CD4-positive, alpha-beta T cell treated with Interleukin-1 beta for 1 hour (primary cell): ENCODE measurements at regions not wholly inside any gene's neighbourhood (a gene's known extent, or its start where the extent isn't known, plus 50 kb on each side); places are given as distances from the start of the nearest gene placed in this dataset.

Source experiments
- DNase-seq, 2 donors: peaks; one replicate each; pipeline ENCODE4 v3.0.0-alpha.2; 2020 to 2022

DNA sequence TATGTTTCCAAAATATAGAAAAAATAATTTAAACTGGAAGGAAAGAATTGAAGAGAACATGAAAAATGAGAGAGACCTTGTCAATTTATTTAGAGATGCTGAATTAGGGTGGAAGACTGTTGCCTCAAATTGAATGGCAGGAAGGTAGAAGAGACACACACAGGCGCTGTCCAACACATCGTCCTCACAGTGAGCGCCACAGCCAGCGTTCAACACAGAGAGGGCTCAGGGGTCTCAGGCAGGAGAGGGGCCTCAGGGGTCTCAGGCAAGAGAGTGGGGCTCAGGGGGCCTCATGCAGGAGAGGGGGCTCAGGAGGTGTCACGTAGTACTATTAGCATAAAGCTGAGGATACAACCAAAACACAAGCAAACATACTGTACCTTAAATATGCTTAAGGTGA, 65.7 kb downstream of the TMEM18 start:
- no peak for DNase-seq

DNA sequence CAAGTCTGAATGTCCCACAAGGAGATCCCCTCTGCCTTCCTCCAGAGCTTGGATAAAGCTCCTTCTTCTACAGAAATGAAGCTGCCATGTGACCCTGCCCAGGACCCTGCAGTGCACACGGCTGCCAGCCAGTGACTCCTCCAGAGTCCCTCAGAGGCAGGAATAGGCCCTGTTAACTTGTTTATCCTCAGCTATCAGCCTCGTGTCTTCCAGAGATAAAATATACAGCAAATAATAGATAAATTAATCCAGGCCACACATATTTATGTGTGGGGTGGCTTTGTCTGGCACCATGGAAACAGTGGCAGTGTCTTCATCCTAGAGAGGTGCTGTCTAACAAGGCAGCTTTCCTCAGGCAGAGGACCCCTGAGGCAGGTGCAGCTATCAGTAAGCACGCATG, 66.7 kb downstream of the TMEM18 start:
- DNase-seq, result no peak

DNA sequence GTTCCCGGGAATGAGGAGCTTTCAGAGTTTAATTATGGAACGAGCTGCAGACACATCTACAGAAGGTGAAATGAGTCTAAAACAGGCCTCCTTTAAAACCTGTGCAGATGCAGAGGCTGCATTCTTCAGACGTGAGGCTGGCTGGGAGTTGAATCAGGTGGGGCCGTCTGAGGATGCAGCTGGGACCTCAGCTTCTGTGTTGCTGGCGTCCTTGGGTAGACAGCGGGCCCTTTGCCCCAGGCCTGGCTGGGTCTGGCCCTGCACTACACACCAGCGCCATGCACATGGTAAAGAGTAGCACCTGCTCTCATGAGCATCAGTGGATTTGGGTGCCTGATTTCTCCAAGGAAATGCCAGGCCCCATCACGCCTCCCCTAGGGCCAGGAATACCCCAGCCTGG, 67.3 kb downstream of the TMEM18 start:
- no peak for DNase-seq

DNA sequence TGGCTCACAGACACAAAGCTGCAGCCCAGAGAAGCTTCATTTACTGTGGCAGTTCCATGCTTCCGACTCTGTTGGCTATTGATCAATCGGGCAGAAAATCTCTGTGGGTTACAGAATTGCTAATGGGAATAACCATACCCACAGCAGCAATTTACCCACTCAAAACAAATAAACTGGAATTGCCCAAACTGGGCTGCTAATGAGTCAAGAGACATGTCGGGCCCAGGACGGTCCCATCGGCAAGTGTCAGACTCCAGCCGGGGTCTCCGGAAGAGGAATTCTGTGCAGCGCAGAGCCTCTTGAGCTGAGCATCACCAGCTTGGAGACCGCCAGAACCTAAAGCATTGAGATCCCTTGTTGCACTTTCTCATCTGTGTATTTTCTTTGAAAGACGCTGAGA, 67.8 kb downstream of the TMEM18 start:
- no peak for DNase-seq

DNA sequence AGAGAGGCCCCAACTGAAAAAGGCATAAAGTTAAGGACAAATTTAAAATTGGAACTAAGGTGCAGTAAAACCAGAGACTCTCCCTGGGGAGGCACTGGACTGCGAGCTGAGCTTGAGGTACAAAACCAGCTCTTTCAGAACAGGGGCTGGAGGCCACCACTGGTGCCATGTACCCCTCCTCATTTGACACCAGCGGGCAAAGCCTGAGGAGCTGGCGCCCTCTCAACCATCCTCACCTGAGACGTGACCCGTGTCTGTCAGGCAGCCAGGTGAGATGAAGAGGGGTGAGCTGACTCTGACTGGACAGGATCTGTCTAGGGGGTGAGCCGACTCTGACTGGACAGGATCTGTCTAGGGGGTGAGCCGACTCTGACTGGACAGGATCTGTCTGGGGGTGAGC, 68.5 kb downstream of the TMEM18 start:
- DNase-seq, result no peak

DNA sequence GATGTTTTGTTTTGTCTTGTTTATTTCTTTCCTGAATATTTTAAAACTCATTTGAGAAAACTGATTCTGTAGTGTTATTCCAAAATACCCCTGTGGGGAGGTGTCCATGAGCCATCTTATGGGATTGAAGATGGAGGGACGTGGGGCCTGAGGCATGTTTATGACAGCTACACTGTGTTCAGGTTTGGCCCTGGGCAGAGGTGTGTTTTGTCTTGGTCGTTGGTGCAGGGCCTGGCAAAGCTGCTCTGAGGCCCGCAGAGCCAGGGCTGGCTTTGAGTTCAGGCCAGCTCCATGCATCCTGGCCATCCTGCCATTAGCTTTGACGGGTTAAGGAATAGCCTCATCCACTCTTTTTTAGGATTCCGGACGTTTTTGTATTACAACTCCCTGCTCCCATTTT, 68.9 kb downstream of the TMEM18 start:
- DNase-seq, result no peak

DNA sequence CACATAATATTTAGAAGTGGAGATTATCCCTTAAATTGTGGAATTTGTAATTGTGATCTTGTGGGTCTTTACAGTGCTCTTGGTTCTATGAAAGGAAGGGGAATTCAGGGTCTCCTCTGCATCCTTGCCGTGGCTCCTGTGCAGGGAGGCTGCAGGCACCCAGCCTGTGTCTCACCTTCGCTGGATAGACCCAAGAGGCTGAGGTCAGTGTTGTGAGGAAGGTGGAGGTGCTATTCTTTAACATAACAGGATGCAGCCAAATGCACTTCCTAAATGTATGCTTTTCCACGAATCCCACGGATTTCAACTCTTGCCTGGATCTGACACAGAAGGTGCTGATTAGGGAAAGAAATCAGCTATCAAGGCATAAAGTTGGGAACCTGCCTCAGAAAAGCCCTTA, 69.5 kb downstream of the TMEM18 start:
- no peak for DNase-seq

DNA sequence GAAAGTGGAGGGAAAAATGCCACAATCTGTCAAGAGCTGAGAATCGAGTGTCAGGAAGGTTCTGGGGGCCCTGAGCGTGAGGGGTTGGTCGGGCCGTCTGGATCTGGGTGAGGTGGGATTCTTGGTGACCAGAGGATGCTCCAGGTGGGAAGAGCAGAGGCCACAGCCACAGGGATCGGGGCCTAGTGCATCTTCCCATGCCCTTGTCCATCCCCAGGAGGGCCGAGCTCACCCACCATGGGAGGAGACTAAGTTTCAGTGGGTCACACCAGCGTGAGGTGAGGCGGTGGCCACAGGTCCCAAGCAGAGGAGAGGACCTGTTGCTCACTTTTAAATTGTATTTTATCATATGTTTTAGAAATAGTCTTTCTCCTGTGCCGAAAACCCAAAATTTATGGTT, 70.0 kb downstream of the TMEM18 start:
- no peak for DNase-seq

DNA sequence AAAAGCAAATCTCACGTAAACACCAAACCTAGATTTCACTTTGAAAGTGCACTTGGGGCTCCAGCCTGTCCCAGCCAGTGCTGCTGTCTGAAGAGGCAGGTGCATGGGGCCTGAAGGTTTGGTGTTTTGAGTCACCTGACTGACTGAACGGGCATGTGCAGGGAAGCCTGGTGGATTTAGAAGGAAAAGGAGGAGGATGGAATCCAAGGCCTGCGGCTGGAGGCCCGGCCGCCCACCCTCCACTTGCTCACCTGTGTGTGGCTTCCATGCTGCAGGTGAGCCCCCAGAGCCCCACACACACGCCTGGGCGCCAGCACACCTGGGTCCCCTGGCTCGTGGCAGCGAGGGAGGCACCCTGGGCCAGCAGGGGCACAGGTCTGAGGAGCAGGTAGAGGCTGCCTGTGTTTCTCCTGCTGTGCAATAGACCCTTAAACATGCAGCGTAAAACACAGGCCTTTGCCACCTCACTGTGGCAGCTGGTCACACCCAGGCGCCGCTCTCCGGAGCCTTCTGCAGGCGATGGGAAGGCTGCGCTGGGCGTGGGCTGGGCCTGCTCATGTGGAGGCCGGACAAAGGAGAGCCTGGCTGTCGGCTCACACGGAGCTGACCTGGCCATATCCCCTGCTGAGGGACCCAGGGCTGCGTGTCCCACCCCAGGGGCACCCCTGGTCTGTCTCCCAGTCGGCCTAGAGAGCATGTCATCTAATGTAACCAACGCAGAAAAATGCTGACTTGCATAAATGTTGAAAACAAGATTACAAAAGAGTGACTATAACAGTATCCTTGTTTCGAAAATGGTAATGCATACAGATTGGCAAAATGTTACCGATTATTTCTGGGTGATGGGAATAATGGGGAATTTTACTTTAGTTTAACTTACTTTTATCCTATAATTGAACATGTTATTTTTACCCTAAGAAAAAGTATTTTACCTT, 71.3 kb downstream of the TMEM18 start:
- no peak for DNase-seq

DNA sequence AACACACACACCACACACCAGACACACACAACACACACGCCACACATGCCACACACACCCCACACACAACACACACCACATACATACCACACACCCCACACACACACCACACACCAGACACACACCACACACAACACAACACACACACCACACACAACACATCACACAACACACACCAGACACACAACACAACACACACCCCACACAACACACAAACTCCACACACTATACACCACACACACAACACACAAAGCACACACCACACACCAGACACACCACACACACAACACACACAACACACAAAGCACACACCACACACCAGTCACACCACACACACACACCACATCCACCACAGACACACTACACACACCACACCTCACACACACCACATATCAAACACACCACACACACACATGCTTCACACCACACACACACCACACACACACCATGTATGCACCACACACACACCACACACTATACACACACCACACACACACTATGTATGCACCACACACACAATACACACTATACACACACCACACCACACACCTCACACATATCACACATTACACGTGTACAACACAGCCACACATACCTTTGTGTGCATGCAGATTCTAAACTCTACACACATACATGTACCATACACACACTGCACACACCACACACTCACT, 72.2 kb downstream of the TMEM18 start:
- DNase-seq, result no peak

DNA sequence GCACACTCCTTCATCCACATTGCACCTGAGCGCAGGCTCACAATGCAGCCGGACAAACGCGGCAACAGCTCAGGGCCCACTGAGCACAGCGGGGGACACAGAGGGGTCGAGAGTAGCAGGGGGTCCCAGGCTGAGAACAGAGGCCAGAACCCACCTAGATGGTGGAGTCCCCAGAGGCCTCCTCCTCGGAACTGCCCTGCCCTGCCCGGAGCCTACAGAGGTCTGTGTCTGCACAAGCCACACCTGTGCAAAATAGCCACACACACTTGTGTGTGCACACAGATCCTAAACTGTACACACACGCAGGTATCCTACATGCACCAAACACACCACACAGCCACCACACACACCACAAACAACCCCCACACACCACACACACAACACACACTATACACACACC, 72.8 kb downstream of the TMEM18 start:
- DNase-seq, result no peak

DNA sequence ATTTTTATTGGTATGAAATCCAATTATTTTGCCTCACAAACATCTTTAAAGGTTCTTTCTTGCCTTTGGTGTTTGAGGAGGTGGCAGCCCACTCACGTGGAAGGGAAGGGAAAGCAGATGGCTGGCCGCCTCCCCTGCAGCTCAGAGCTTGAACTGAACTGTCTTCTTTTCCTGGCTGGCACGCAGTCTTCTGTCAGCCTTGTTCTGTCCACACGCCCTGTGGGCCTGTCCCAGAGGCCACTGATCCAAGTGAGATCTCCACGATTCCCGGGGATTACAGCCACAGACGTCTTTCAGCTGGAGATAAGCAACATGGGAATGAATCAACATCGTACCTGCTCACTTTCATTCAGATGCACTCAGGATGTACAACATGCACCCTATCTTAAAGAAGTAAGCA, 73.3 kb downstream of the TMEM18 start:
- DNase-seq, result no peak

DNA sequence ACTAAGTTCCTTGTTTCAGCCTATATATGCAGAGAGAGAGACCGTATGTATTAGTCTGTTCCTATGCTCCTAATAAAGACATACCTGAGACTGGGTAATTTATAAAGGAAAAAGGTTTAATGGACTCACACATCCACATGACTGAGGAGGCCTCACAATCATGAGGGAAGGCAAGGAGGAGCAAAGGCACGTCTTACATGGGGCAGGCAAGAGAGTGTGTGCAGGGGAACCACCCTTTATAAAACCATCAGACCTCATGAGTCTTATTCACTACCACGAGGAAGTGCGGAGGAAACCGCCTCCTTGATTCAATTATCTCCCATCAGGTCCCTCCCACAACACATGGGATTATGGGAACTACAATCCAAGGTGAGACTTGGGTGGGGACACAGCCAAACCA, 73.8 kb downstream of the TMEM18 start:
- no peak for DNase-seq

DNA sequence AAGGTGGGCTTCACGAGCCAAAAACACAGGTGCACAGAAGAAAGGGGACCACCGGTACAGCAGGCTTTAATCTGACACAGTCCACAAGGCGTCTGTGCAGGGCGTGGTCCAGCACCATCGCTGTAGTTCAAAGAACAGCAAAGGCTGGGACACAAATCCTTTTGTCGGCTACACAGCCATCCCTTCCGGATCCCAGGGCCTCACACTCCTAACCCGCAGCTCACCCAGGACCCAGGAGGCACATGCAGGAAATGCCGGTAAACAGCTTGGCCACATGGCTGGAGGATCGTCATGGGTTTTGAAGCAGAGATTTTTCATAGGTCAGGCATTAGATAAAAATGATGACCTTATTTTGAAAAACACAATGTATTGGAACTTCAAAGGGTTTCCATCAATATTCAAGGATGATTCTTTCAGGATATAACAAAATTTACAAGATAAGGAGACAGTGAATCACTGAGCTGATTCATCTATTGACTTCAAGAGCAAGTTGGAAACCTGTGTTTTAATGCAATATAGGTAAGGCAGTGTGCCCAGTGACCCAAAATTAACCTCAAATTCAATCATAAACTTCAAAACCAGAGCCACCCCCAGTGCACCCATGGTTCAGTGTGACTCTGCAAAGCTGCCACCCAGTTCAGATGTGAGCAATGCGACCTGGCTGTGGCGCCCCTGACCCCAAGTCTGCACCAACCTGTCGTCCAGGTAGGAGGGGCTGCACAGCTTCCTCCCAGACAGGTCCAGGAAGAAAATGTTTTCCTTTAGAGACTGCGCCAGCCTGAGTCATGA, 74.4 kb downstream of the TMEM18 start:
- DNase-seq, result no peak

DNA sequence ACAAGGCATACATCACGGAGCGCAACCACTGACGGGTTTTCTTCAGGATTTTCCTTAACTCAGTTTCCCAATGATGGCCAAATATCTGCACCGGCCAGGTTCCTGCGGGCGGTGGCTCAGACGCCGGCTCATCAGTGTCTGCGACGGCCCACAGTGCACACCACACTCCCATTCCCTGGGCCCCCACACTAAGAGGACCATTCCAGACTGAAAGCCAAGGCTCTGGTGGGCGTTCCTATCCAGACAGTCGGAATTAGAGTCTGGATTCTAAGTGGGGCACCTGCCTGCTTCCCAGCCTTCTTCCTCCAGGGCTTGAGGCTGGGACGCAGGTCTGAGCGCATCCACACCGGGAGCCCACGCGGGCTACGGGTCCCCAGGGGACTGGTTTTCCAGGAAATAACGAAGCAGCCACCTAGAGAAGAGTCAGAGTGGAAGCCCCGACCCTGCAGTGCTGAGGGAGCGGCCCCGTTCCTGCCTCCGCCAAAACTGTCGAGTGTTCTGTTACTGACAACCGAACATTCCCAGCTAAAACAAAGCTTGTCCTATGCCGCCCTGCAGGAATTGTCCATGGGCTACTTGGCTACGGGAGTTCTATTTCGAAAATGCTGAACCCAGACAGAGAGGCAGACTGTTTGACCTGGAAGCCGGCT, 75.3 kb downstream of the TMEM18 start:
- DNase-seq, result no peak

DNA sequence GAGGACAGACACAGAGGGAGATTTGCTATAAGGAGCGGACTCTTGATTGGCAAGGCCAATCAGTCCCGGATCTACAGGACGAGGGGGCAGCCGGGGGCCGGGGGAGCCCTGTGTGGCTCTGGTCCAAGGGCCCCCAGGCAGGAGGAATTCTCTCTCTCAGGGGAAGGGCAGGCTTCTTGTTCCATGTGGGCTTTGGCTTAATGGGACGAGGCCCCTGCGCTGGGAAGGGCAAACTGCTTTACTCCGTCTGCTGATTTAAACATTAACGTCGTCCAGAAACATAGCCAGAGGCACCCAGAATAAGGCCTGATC, 75.9 kb downstream of the TMEM18 start:
- DNase-seq, result no peak

DNA sequence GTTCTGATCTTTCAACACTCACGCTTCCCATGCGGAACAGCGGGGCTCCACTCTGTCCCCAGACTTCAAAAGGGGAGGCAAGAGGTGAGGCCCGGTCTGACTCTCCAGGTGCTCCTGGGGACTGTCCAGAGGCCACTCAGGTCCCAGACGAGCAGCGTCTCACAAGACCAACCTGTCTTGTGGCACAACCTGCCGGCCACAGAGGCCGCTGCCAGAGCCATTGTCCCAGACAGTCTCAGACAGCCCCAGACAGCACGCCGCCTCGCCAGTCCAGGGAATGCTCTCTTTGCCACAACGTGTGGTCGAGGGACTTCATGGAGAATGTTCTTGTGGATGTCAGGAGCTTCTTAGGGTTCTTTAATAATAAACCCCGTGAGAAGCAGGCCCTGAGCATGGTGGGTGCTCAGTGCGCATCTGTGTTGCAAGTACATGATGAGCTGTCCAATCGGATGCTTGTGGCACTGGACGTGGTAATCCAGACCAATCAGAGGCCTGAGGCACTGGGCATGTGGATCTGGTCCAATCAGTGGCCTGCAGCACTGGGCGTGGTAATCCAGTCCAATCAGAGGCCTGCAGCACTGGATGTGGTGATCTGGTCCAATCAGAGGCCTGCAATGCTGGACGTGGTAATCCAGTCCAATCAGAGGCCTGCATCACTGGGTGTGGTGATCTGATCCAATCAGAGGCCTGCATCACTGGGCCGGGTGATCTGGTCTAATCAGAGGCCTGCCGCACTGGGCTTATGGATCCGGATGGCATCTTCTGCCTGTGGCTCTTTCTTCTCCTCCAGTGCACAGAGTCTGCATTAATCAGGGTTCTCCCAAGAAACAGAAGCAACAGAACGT, 76.4 kb downstream of the TMEM18 start:
- DNase-seq, result no peak

DNA sequence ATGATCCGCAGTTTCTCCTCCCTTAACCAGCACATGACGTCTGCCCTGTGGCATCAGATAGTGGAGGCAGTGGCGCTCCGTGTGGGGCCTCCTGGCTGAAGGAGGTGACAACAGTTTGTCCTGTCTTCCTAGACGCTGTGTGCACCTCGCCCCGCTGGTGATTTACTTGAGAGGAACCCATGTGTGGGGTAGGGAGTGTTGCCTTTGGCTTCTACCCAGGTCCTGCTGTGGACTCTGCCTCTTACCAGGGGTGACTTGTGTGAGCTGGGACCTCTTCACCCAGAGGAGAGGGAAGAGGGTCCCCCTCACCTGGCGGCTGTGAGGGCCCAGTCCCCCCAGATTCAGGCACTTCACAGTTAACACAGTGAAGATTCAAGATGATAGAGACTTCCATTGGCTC, 77.6 kb downstream of the TMEM18 start:
- no peak for DNase-seq

DNA sequence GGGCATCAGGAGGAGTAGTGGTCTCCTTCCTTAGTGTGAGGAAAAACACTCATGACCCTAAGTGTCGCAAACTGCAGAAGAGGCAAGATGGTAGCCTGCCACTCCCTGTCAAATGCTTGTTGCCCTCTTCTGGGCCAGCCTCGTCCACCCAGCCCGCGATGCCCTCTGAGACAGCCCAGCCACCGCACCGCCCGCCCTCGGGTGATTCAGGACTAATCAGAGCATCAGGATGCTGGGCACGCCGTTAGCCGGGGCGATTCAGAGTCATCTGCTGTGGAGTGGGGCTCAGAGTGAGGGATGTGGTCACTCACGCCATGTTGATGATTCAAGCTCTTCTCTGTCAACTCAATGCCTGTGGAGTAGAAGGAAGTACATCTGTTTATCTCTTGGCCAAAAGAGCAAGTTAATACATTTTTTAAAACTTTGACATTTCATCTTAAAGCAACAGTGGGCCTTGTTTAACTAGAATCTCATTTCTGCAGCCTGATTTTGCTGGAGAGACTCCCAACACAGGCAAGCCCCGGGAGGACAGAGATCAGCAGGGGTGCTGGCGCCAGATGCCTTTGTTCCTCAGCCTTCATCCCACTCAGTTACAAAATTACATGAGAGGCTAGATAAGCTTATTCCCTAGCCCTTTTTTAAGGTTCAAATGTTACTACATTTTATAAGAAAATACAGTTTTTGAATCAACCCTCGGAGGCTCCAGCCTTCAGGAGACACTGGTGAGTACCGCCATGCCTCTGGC, 79.0 kb downstream of the TMEM18 start:
- no peak for DNase-seq

DNA sequence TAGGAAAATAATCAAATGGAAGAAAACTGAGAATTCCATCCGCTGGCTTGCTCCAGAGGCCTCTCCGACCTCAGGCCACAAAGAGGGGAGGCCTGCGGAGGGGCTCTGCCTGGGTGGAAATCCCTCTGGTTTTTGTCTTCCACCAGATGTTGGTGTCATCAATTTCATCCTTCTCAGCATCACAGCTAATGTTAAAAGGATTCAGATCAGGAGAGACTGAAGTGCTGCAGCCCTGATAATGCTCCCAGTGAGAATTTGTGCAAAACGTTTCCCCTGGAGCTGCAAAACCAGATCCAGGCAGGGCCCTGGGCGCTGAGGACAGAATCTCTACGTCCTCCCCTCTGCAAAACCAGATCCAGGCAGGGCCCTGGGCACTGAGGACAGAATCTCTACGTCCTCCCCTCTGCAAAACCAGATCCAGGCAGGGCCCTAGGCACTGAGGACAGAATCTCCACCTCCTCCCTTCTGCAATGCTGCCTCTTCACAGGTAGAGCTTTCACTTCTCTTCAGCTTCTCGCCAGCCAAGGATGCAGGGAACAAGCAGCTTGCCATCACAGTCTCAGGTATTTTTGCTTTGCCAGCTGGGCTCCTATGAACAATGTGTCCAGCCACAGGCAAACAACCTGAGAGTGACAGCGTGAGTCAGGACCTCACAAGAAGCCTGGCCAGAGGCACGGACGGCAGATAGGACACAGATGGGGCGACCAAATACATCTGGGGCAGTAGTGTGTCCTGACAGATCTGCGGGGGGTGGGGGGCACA, 81.2 kb downstream of the TMEM18 start:
- DNase-seq, result no peak
